ENCODE measurements at regions not wholly inside any gene's neighbourhood (a gene's known extent, or its start where the extent isn't known, plus 50 kb on each side); places are given as distances from the start of the nearest gene placed in this dataset.

GRCh38 chr1:109826446-109826845 is 62.7 kb upstream of the EPS8L3 start:
- no peaks in the 10 kb centered on the region for H3K36me3 ChIP-seq
- no peak for TF ChIP-seq CTCF (IDR thresholded peaks at IDR 0.05)
- no peak overlapping the region for H3K4me3 ChIP-seq
- intact Hi-C loops (cut with DNase I), result no loop called here
- H3K4me1 ChIP-seq, result peaks cover 56% of the 10 kb centered on the region
- ATAC-seq (no peak), DNase-seq (no peak)
- no peak overlapping the region for H3K27ac ChIP-seq
- no peaks in the 10 kb centered on the region for H3K9me3 ChIP-seq
- H3K27me3 ChIP-seq (ENCODE audit: low read depth), result no peaks in the 10 kb centered on the region

GRCh38 chr1:109824349-109825115 is 60.8 kb upstream of the EPS8L3 start:
- peaks cover 66% of the 10 kb centered on the region for H3K4me1 ChIP-seq
- H3K27ac ChIP-seq, result peak overlapping the region; percentile 27
- no peak for DNase-seq
- H3K4me3 ChIP-seq, result no peak overlapping the region
- no peaks in the 10 kb centered on the region for H3K36me3 ChIP-seq
- H3K27me3 ChIP-seq (ENCODE audit: low read depth), result no peaks in the 10 kb centered on the region
- intact Hi-C loops (cut with DNase I), result no loop called here
- TF ChIP-seq CTCF (IDR thresholded peaks at IDR 0.05), result no peak
- H3K9me3 ChIP-seq, result no peaks in the 10 kb centered on the region
- no peak for ATAC-seq

- peak; percentile 45 to 48 for ATAC-seq
- Histone ChIP-seq H3K4me1 (peaks cover 74% of the 10 kb centered on the region), H3K36me3 (no peaks in the 10 kb centered on the region), H3K27ac (peak overlapping the region; percentile 27), H3K27me3 (ENCODE audit: low read depth) (no peaks in the 10 kb centered on the region), H3K9me3 (no peaks in the 10 kb centered on the region), H3K4me3 (no peak overlapping the region)
- TF ChIP-seq CTCF (IDR thresholded peaks at IDR 0.05), result no peak
- no peak for DNase-seq
- intact Hi-C loops (cut with DNase I), result no loop called here
These were observed 60.0 kb upstream of the EPS8L3 start for GRCh38 chr1:109823543-109824348.

GRCh38 chr1:109822749-109823542 is 59.2 kb upstream of the EPS8L3 start:
- intact Hi-C loops (cut with DNase I), result no loop called here
- no peak for TF ChIP-seq CTCF (IDR thresholded peaks at IDR 0.05)
- H3K4me1 ChIP-seq, result peaks cover 82% of the 10 kb centered on the region
- no peak overlapping the region for H3K4me3 ChIP-seq
- no peak overlapping the region for H3K27ac ChIP-seq
- ATAC-seq, result no peak
- no peaks in the 10 kb centered on the region for H3K27me3 ChIP-seq (ENCODE audit: low read depth)
- DNase-seq, result no peak
- no peaks in the 10 kb centered on the region for H3K36me3 ChIP-seq
- H3K9me3 ChIP-seq, result no peaks in the 10 kb centered on the region
